ENCODE measurements at regions not wholly inside any gene's neighbourhood (a gene's known extent, or its start where the extent isn't known, plus 50 kb on each side); places are given as distances from the start of the nearest gene placed in this dataset.
"Not testable (repeated sequence)": the region's sequence is repeated elsewhere in the genome, so short reads cannot be mapped to it uniquely, and the experiment has no call there.

DNA sequence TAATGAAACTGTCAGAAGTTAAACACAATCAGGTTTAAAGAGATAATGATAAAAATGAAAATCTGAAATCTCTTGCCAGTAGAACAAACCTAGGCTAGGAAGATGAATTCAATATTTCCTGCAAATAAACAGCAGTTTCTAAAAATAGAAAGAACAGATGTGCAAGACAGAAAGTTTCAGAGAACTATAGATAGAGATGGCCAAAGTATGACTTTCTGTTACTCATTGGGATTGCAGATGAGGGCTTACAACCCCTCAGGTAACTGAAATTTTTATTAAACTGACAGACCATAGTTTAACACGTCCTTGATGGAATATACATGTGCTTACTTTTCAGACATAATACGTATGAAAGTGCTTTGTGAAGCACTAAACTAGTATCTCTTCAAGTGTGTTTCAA, 82.3 kb upstream of the PPARGC1A start:
- ATAC-seq (no peak), DNase-seq (ENCODE audit: low spot score) (no peak)

- ATAC-seq (peak; percentile 91), DNase-seq (ENCODE audit: low spot score) (peak; percentile 62)
These were observed 80.5 kb upstream of the PPARGC1A start for GRCh38 chr4:23970201-23970850.

- DNase-seq (ENCODE audit: low spot score) (no peak), ATAC-seq (no peak)
These were observed 79.8 kb upstream of the PPARGC1A start for GRCh38 chr4:23969635-23970145.

DNA sequence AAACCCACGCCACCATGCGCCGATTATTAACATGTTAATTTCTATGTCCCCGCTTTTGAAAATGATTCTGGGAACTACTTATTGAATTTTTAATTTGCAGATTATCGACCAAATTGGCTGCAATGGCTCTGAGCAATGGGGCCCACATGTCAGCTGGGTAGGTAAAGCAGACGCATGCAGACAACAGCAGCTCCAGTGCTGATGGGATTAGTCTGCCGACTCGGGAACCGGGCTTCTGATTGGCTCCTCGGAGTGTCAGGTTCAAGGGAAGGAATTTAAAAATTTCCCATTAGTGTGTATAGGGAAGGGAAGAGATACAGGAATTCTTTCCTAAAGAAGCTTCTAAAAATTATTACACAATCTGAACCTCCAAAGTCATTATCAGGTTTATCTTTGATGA, 77.4 kb upstream of the PPARGC1A start:
- DNase-seq (ENCODE audit: low spot score) = no peak
- no peak for ATAC-seq

DNA sequence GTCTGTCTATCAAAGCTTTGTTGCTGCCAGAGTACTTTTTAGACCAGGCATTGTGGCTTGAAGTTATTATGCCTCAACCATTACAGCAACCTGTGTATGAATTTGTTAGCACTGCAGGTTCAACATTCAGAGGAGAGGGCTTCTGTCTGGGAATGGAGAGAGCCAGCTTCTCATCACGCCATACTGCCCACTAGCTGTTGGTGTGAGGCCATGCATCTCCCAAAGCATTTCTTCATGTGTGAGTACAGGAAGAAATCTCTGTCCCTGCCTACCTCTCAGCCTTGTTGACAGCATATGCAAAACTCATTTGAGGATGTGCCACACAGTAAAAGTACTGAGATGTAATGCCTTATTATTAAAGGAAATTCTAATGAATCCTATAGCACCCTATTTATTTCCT, 76.9 kb upstream of the PPARGC1A start:
- DNase-seq (ENCODE audit: low spot score) (no peak), ATAC-seq (no peak)

DNA sequence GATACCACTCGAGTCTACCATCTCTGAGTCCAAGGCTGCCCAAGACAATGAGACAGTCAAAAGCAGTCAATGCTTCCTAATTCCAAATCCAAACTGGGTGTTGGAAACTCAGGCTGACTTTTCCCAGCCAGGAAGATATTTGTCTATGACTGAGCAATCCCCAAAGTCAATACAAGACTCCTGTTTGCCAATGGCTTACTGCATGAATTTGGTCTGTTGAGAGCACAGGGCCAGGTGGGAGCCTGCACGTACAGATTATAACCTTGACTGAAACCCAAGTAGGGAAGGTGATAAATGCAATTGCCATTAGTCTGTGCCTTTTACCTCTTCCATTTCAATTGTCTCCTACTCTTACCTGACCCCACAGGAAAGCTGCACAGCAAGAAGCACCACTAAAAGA, 72.6 kb upstream of the PPARGC1A start:
- DNase-seq (ENCODE audit: low spot score) = no peak

DNA sequence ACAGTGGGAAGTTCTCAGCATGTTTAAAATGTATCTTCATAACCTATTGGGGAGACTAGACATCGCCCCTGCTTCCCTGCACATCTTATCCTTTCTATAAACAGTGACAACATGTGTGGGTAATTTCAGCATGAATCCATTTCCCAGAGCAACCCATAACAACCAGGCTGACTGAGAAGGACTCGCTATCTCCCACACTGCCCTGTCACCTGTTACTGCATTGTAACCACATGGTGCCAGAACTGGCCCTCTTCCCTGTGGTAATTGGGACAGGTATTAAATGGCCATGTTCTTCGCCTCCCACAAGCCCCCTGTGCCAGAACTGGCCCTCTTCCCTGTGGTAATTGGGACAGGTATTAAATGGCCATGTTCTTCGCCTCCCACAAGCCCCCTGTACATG, 71.5 kb upstream of the PPARGC1A start:
- not testable (repeated sequence) for DNase-seq (ENCODE audit: low spot score); ATAC-seq

More for the DNA sequence above, 72.6 kb upstream of the PPARGC1A start:
- ATAC-seq = peak; percentile 81

GRCh38 chr4:23959396-23960148, 69.7 kb upstream of the PPARGC1A start:
- DNase-seq (ENCODE audit: low spot score) = no peak
- no peak for ATAC-seq

GRCh38 chr4:23958749-23959148, 68.9 kb upstream of the PPARGC1A start:
- ATAC-seq (no peak), DNase-seq (ENCODE audit: low spot score) (no peak)

GRCh38 chr4:23957465-23957864, 67.6 kb upstream of the PPARGC1A start:
- ATAC-seq = peak; percentile 85
- no peak for DNase-seq (ENCODE audit: low spot score)

DNA sequence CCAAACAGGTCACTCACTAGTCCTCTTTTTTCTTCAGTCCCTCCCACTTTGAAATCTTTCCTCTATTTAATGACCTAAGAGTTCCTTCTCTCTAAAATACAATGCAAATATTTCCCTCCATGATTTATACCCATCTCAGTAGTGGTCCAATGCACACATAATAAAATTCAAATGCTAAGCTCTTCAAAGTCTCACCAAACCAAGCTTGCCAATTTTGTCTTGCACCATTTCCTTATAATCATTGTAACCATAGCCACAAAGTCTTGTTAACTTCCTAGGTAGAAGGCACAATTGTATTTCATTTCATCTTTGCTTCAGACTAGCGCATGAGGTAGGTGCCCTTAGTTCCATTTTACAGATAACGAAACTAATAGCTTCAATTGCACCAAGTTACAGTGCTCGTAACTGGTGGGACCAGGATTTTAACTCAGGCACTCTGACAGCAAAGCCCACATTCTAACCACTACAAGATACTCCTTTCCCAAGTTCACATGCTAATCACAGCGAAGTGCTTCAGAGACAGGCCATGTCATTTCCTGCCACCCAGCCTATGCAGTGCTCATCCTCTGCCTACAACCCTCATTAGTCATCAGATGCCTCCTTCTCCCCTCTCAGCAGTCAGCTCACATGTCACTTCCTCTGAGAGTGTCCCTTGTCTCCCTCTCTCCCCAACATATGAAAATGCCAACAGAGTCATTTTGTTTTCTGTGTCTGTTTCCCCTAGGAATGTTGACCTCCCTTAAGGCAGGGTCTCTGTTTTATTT, 66.9 kb upstream of the PPARGC1A start:
- ATAC-seq (no peak), DNase-seq (ENCODE audit: low spot score) (no peak)

DNA sequence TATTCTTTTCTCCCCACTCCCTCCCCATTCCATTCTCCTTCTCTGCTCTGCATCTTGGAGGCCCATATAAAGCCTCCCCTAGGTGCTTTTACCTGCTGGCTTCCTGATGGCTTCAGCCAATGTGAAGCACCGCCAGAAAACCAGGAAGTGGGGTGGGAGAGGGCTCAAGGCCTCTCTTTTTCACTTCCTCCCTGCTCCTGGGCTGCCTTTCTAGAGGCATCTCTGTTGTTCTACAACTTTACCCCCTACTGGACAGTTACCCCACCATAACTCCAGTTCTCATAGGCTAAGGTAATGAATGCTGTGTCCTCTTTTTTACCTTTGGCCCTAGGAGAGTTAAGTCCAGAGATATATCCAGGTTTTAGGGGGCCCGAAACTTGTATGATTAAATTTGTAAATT, 62.4 kb upstream of the PPARGC1A start:
- ATAC-seq (no peak), DNase-seq (ENCODE audit: low spot score) (no peak)

DNA sequence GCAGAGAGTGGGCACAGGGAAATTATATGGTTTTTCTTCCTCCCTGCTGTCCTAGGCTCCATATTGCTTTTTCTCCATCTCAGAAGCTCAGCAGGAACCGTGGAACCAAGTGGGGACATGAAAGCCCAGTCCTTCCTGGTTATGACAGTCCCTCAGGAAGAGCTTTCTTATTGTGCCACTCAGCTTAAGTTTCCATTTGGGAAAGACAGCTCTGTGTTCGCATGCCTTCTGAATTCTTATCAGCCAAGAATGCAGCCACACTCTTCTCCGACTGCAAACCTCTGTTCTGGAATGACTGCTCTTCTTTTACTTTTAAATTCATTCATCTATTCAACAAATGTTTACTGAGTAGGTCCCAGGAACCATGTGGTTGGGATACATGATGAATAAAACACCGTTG, 58.0 kb upstream of the PPARGC1A start:
- ATAC-seq (no peak), DNase-seq (ENCODE audit: low spot score) (no peak)

DNA sequence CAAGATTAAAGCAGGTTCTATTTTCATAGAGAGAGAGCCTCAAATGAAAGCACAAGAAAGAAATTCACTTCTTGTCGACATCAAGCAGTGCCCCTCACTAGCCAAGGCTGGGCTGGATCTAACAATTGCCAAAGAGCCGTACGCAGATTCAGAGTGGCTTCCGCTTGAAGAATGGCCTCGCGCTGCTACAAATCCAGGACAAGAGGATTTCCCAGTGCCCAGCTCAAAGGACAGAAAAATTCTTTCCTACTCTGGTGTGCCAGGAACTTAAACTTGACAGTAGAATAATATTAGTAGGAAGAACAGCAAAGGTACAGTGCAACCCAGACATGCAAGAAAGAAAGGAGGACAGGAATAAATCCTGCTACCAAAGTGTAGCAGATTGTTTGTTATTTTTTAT, 56.5 kb upstream of the PPARGC1A start:
- DNase-seq (ENCODE audit: low spot score) (no peak), ATAC-seq (no peak)

- ATAC-seq (no peak), DNase-seq (ENCODE audit: low spot score) (no peak)
These were observed 55.7 kb upstream of the PPARGC1A start for GRCh38 chr4:23945451-23946017.

GRCh38 chr4:23944556-23944955, 54.7 kb upstream of the PPARGC1A start:
- not testable (repeated sequence) for DNase-seq (ENCODE audit: low spot score); ATAC-seq

GRCh38 chr4:23943478-23943877, 53.6 kb upstream of the PPARGC1A start:
- DNase-seq (ENCODE audit: low spot score) = no peak
- ATAC-seq = no peak

- ATAC-seq = no peak
- DNase-seq (ENCODE audit: low spot score) = no peak
These were observed 52.6 kb upstream of the PPARGC1A start for GRCh38 chr4:23942471-23942870.
